Heart left ventricle (tissue), 13 donors: ENCODE measurements at regions not wholly inside any gene's neighbourhood (a gene's known extent, or its start where the extent isn't known, plus 50 kb on each side); places are given as distances from the start of the nearest gene placed in this dataset.

Experiments
- POLR2A ChIP-seq, 2 donors: fragments of 450-650 bp; IDR thresholded peaks; one replicate each; pipeline ENCODE4 v1.6.1; 2017; ENCODE audit warnings: antibody characterized with exemption in 2 of 2, mild to moderate bottlenecking in 2 of 2, moderate library complexity in 2 of 2
- TF ChIP-seq, protein P1 (sequence below), 12 donors: fragments of 200-600 bp; sonication (generic) in 4 of 12; IDR thresholded peaks; one replicate each; pipeline versions ENCODE4 v1.5.0 to v1.8.0; 2018 to 2022; ENCODE audit warnings: antibody characterized with exemption in 12 of 12, mild to moderate bottlenecking in 5 of 12
- donor health status: ischemic (EF 13 %, LVEDD 7.1; RV severe dilation, severe dysfunction).
- donor health status: DM: no; HTN: yes; CAD: no.
- donor health status: DM: no; HTN: no; CAD: no.
- donor health status: ischemic (EF 25% LVEDD 6.9; RV normal size, moderate dysfunction).
- donor health status: ischemic (EF 25% LVEDD 5.7; RV mildly dilated, moderate dysfunction).
- donor health status: ischemic (EF 35%, LVEDD 5.7; RV mildly dilated, moderate dysfunction).
- donor health status: nonischemic (EF 11% LVEDD 7.7; RV severe dilation, severe dysfunction).
- donor health status: DM: yes; HTN: yes; CAD: no.
- donor health status: PGD.
- donor health status: ischemic (EF 29% LVEDD 5.4; RV normal size, mild dysfunction).
- donor health status: nonischemic (EF 23%, LVEDD 6.1; RV moderate dilation, normal function).

DNA sequence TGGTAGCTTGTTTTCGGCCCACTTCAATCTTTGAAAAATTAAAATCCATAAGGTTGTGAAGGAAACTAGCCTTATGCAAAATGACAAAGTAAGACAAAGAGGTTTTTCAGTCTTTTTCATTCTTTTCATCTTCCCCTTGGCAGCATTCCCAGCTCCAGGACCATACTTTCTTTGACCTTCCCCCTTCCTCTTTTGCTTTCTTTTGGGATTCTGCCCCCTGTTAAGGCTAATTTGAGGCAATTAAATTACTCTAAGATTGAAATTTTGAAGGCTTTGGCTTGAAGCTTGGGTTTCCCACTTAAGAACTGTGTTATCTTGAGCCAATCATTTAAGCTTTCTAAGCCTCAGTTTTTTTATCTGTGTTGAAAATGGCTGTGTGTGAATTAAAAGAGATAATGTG lies 124.9 kb downstream of the DACT1 start:
- TF ChIP-seq, protein P1, sequence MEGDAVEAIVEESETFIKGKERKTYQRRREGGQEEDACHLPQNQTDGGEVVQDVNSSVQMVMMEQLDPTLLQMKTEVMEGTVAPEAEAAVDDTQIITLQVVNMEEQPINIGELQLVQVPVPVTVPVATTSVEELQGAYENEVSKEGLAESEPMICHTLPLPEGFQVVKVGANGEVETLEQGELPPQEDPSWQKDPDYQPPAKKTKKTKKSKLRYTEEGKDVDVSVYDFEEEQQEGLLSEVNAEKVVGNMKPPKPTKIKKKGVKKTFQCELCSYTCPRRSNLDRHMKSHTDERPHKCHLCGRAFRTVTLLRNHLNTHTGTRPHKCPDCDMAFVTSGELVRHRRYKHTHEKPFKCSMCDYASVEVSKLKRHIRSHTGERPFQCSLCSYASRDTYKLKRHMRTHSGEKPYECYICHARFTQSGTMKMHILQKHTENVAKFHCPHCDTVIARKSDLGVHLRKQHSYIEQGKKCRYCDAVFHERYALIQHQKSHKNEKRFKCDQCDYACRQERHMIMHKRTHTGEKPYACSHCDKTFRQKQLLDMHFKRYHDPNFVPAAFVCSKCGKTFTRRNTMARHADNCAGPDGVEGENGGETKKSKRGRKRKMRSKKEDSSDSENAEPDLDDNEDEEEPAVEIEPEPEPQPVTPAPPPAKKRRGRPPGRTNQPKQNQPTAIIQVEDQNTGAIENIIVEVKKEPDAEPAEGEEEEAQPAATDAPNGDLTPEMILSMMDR (IDR thresholded peaks at IDR 0.05), result no peak
- no peak for TF ChIP-seq POLR2A (IDR thresholded peaks at IDR 0.05)
